GM12878 (cell line): ENCODE measurements at regions not wholly inside any gene's neighbourhood (a gene's known extent, or its start where the extent isn't known, plus 50 kb on each side); places are given as distances from the start of the nearest gene placed in this dataset.

ENCODE experiments used
- ATAC-seq: fragments of 200-7000 bp; cut with Tn5 transposase; 3 replicates; pipeline ENCODE4 v1.9.1; 2020; ENCODE audit warnings: mild to moderate bottlenecking, moderate library complexity
- BruUV-seq: library from RNA; stranded (reverse); fragments of 400-500 nt; replicated peaks from 2 replicates; lab custom pipeline; 2021; lab: Mats Ljungman, UMichigan
- CTCF ChIA-PET: fragments of 300-600 bp; sonication (Branson Sonifier 250); formaldehyde crosslinking; extraction: SDS; loops from one replicate; lab custom pipeline; 2021; ENCODE audit warnings: inconsistent platforms; lab: Yijun Ruan, JAX
- POLR2A ChIA-PET: fragments of 350-600 bp; formaldehyde crosslinking; extraction: SDS; loops from one replicate; lab custom pipeline; 2021; ENCODE audit warnings: inconsistent platforms; lab: Charles Lee
- RAD21 ChIA-PET: fragments of 300-600 bp; sonication (Branson Sonifier 250); formaldehyde crosslinking; loops from one replicate; lab custom pipeline; 2023; ENCODE audit warnings: antibody characterized with exemption; ENCODE audit not compliant: unreplicated experiment; lab: Charles Lee
- SMC1A ChIA-PET: fragments of 300-600 bp; sonication (Branson Sonifier 250); formaldehyde crosslinking; loops from one replicate; lab custom pipeline; 2023; ENCODE audit not compliant: unreplicated experiment, uncharacterized antibody; lab: Charles Lee
- DNase-seq: peaks from one replicate; pipeline ENCODE4 v3.0.0-alpha.2; 2011; ENCODE audit warnings: low read depth, low spot score
- FAIRE-seq: peaks from 3 replicates; lab custom pipeline; 2011; peaks lifted over from hg19 to GRCh38; lab: Jason Lieb, UNC
- H2AFZ ChIP-seq: 2 replicates; pipeline ENCODE4 v1.6.0; 2011; ENCODE audit warnings: low read depth, low read length, control low read depth; ENCODE audit not compliant: control insufficient read depth
- H3K27ac ChIP-seq: 2 replicates; pipeline ENCODE4 v1.5.1; 2011; ENCODE audit warnings: control low read depth; ENCODE audit not compliant: control insufficient read depth, insufficient read depth
- H3K27me3 ChIP-seq, 2 experiments: replicated peaks in 1 of 2; 2 replicates each; pipeline versions ENCODE4 v1.6.0 to v1.6.1; 2011; ENCODE audit warnings: low read length in 1 of 2; ENCODE audit not compliant: control insufficient read depth in 2 of 2, insufficient read depth in 2 of 2
- H3K36me3 ChIP-seq, 2 experiments: 2 replicates each; pipeline ENCODE4 v1.5.1; 2011; ENCODE audit warnings: low read length in 1 of 2; ENCODE audit not compliant: control insufficient read depth in 2 of 2, insufficient read depth in 2 of 2
- H3K4me1 ChIP-seq: 2 replicates; pipeline ENCODE4 v1.6.1; 2011; ENCODE audit warnings: mild to moderate bottlenecking, low read length, moderate library complexity, mixed read lengths; ENCODE audit not compliant: control insufficient read depth, insufficient read depth
- H3K4me2 ChIP-seq: 2 replicates; pipeline ENCODE4 v1.6.0; 2011; ENCODE audit warnings: control low read depth; ENCODE audit not compliant: control insufficient read depth, insufficient read depth
- H3K4me3 ChIP-seq: fragments of 200-600 bp; sonication (generic); 2 replicates; pipeline ENCODE4 v1.5.1; 2016
- H3K79me2 ChIP-seq: 2 replicates; pipeline ENCODE4 v1.6.0; 2011; ENCODE audit warnings: low read length; ENCODE audit not compliant: control insufficient read depth, insufficient read depth
- H3K9ac ChIP-seq: 2 replicates; pipeline ENCODE4 v1.8.0; 2011; ENCODE audit warnings: low read length, control low read depth, mixed read lengths; ENCODE audit not compliant: control insufficient read depth, insufficient read depth
- H3K9me3 ChIP-seq: replicated peaks from 3 replicates; pipeline ENCODE4 v1.5.1; 2011; ENCODE audit warnings: mild to moderate bottlenecking, low read length; ENCODE audit not compliant: control insufficient read depth, insufficient read depth
- H4K20me1 ChIP-seq: 2 replicates; pipeline ENCODE4 v1.6.0; 2011; ENCODE audit not compliant: control insufficient read depth, insufficient read depth
- CBFB ChIP-seq: IDR thresholded peaks from 2 replicates; pipeline ENCODE4 v1.6.1; 2016; ENCODE audit warnings: antibody characterized with exemption, low read depth
- FOXM1 ChIP-seq: IDR thresholded peaks from 2 replicates; pipeline ENCODE4 v1.6.1; 2012; ENCODE audit warnings: low read depth, mild to moderate bottlenecking, inconsistent platforms, low read length, moderate library complexity
- IKZF2 ChIP-seq, 2 experiments: fragments of 450-650 bp; IDR thresholded peaks; 2 replicates each; pipeline ENCODE4 v1.6.1; 2017; ENCODE audit warnings: mild to moderate bottlenecking in 2 of 2, moderate library complexity in 2 of 2
- JUNB ChIP-seq: IDR thresholded peaks from 2 replicates; pipeline ENCODE4 v1.6.1; 2016; ENCODE audit warnings: antibody characterized with exemption, mild to moderate bottlenecking
- RCOR1 ChIP-seq: conservative IDR thresholded peaks from 2 replicates; pipeline ENCODE4 v1.6.1; 2012; ENCODE audit warnings: low read depth, low read length, improper control_type of control experiment
- SMAD1 ChIP-seq: fragments of 450-650 bp; IDR thresholded peaks from 2 replicates; pipeline ENCODE4 v1.6.1; 2018; ENCODE audit warnings: mild to moderate bottlenecking, low read depth; ENCODE audit not compliant: partially characterized antibody
- SMC3 ChIP-seq: IDR thresholded peaks from 2 replicates; pipeline ENCODE4 v1.6.1; 2011; ENCODE audit warnings: low read length, improper control_type of control experiment, borderline replicate concordance
- TCF3 ChIP-seq: IDR thresholded peaks from 2 replicates; pipeline ENCODE4 v1.6.1; 2012; ENCODE audit warnings: low read depth, mild to moderate bottlenecking, low read length, borderline replicate concordance; ENCODE audit not compliant: insufficient read depth
- TCF7 ChIP-seq: IDR thresholded peaks from 2 replicates; pipeline ENCODE4 v1.6.1; 2014; ENCODE audit warnings: antibody characterized with exemption, borderline replicate concordance
- ZBED1 ChIP-seq: IDR thresholded peaks from 2 replicates; pipeline ENCODE4 v1.6.1; 2016; ENCODE audit warnings: borderline replicate concordance
- ZNF24 ChIP-seq: fragments of 450-650 bp; IDR thresholded peaks from 2 replicates; pipeline ENCODE4 v1.6.1; 2017; ENCODE audit warnings: antibody characterized with exemption, mild to moderate bottlenecking
- ZNF274 ChIP-seq: IDR thresholded peaks from one replicate; pipeline ENCODE4 v1.8.0; 2011; ENCODE audit not compliant: insufficient read length, insufficient read depth
- ZZZ3 ChIP-seq: IDR thresholded peaks from 2 replicates; pipeline ENCODE4 v1.6.1; 2011; ENCODE audit warnings: low read depth; ENCODE audit not compliant: control insufficient read depth, insufficient read length
- WGBS: methylation state at CpG from one replicate; pipeline ENCODE4 v1.1.6; 2016; ENCODE audit warnings: low lambda C conversion rate; ENCODE audit not compliant: insufficient replicate concordance, insufficient coverage; ENCODE audit errors: missing lambda C conversion rate; 5-methylcytosine and 5-hydroxymethylcytosine counted together
- in situ Hi-C: fragments of 300-500 bp; cut with MboI; formaldehyde crosslinking; loops from 9 replicates; pipeline ENCODE4 v1.14.3; 2018; ENCODE audit warnings: mixed read lengths
- intact Hi-C: fragments of 100-400 bp; cut with micrococcal nuclease; formaldehyde crosslinking; loops from one replicate; pipeline ENCODE4 v1.14.2; 2022; ENCODE audit not compliant: unreplicated experiment
- TF ChIP-seq, protein P1 (sequence below): fragments of 450-650 bp; IDR thresholded peaks from 2 replicates; pipeline ENCODE4 v1.6.1; 2018; ENCODE audit warnings: mild to moderate bottlenecking, low read depth, moderate library complexity; ENCODE audit not compliant: partially characterized antibody

DNA sequence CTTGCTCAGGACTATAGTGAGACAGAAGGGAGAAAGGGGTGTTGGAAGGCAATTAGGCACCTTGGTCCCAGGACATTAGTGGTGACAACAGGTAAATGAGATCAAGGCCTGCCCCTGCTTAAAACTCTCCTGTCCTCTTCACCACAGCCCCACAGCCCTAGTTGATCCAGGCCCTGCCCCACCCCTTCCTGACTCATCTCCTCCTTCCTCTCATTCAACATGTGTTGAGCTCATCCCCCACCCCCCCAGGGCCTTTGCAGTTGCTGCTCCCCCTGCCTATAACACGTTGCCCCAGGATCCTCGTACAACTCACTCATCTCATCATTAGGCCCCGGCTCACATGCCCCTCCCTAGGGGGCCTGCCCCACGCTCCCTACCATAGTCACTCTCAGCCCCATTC lies 66.8 kb downstream of the TSPAN17 start:
- POLR2A ChIA-PET = no interaction called here
- 0% methylated on average over 4 of the region's 4 CpGs for WGBS
- in situ Hi-C loops = no loop called here
- H3K27me3 ChIP-seq = peaks cover 1 to 4% of the 10 kb centered on the region in 2 experiments; a peak in 2 of 4 replicates
- no peaks in the 10 kb centered on the region for H3K79me2 ChIP-seq
- DNase-seq = no peak
- RAD21 ChIA-PET = interaction anchor here (0.7 kb wide), 1 partner anchor 23 kb away, joined by 4 read pairs; no protein-coding TSS in a partner anchor
- H3K36me3 ChIP-seq = no peaks in the 10 kb centered on the region
- intact Hi-C loops = no loop called here
- H4K20me1 ChIP-seq = no peaks in the 10 kb centered on the region
- H3K4me1 ChIP-seq = no peaks in the 10 kb centered on the region
- no peak for FAIRE-seq
- no peak overlapping the region for H3K9ac ChIP-seq
- no peak for ATAC-seq
- no TSS peak for BruUV-seq
- no peak overlapping the region for H3K4me3 ChIP-seq
- no peak overlapping the region for H3K4me2 ChIP-seq
- no peak overlapping the region for H3K27ac ChIP-seq
- no peak for TF ChIP-seq TCF7
- no peak for TF ChIP-seq RCOR1
- no peak for TF ChIP-seq ZZZ3
- TF ChIP-seq JUNB = no peak
- TF ChIP-seq TCF3 = no peak
- TF ChIP-seq CBFB = no peak
- TF ChIP-seq SMAD1 = no peak
- TF ChIP-seq FOXM1 = no peak
- TF ChIP-seq SMC3 = no peak
- TF ChIP-seq ZBED1 = no peak
- H2AFZ ChIP-seq = no peak overlapping the region
- CTCF ChIA-PET = no interaction called here
- SMC1A ChIA-PET = no interaction called here
- no peaks in the 10 kb centered on the region for H3K9me3 ChIP-seq

DNA sequence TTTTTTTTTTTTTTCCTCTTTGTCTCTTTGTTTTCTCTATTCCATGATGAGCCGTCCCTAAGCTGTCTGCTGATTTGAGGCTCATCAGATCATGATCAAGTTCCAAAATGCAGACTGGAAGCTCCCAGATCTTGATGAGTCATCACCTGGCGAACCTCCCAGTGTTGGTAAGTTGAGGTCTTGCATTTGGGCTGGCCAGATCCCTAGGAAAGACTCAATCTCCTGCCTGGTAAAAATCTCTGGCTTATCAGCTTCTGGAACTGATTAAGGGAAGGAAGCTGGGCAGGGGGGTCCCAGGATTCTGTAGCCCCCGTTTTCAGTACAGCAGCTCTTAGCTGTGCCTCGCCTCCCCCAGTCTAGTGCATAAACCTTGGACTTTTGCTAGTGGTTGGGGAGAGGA lies 69.0 kb downstream of the TSPAN17 start:
- Histone ChIP-seq H3K36me3 (no peaks in the 10 kb centered on the region), H3K79me2 (no peaks in the 10 kb centered on the region), H3K4me3 (no peak overlapping the region), H4K20me1 (no peaks in the 10 kb centered on the region), H3K9ac (no peak overlapping the region), H2AFZ (no peak overlapping the region), H3K4me1 (no peaks in the 10 kb centered on the region), H3K27me3 (peaks cover 0 to 4% of the 10 kb centered on the region in 2 experiments; a peak in 2 of 4 replicates), H3K9me3 (no peaks in the 10 kb centered on the region), H3K4me2 (no peak overlapping the region), H3K27ac (no peak overlapping the region)
- no TSS peak for BruUV-seq
- RAD21 ChIA-PET = no interaction called here
- no peak for TF ChIP-seq ZNF274
- no peak for TF ChIP-seq SMAD1
- TF ChIP-seq IKZF2 (IDR thresholded peaks at IDR 0.05) = no peak
- TF ChIP-seq, protein P1, sequence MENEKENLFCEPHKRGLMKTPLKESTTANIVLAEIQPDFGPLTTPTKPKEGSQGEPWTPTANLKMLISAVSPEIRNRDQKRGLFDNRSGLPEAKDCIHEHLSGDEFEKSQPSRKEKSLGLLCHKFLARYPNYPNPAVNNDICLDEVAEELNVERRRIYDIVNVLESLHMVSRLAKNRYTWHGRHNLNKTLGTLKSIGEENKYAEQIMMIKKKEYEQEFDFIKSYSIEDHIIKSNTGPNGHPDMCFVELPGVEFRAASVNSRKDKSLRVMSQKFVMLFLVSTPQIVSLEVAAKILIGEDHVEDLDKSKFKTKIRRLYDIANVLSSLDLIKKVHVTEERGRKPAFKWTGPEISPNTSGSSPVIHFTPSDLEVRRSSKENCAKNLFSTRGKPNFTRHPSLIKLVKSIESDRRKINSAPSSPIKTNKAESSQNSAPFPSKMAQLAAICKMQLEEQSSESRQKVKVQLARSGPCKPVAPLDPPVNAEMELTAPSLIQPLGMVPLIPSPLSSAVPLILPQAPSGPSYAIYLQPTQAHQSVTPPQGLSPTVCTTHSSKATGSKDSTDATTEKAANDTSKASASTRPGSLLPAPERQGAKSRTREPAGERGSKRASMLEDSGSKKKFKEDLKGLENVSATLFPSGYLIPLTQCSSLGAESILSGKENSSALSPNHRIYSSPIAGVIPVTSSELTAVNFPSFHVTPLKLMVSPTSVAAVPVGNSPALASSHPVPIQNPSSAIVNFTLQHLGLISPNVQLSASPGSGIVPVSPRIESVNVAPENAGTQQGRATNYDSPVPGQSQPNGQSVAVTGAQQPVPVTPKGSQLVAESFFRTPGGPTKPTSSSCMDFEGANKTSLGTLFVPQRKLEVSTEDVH = no peak
- no peak for TF ChIP-seq ZNF24
- ATAC-seq = no peak
- no peak for DNase-seq
- POLR2A ChIA-PET = no interaction called here
- intact Hi-C loops = no loop called here
- CTCF ChIA-PET = interaction anchor here (0.6 to 1.0 kb wide), 2 partner anchors 56 to 59 kb away, joined by 3 to 4 read pairs; no protein-coding TSS in a partner anchor
- SMC1A ChIA-PET = interaction anchor here (1.0 kb wide), 1 partner anchor 55 kb away, joined by 3 read pairs; no protein-coding TSS in a partner anchor
- WGBS = 0% methylated on average over 4 of the region's 4 CpGs
- no peak for FAIRE-seq
- in situ Hi-C loops = no loop called here
